ENCODE measurements at regions not wholly inside any gene's neighbourhood (a gene's known extent, or its start where the extent isn't known, plus 50 kb on each side); places are given as distances from the start of the nearest gene placed in this dataset.

GRCh38 chr1:213657013-213657412 is 330.8 kb upstream of the PROX1 start:
- no peaks in the 10 kb centered on the region for H3K27me3 ChIP-seq (replicated peaks; ENCODE audit: insufficient read depth, low read length)
- H3K4me2 ChIP-seq (ENCODE audit: low read depth, low read length): no peak overlapping the region

GRCh38 chr1:213657879-213658278 is 329.9 kb upstream of the PROX1 start:
- Histone ChIP-seq H3K9ac (ENCODE audit: low read length) (no peak overlapping the region), H3K9me3 (replicated peaks; ENCODE audit: insufficient read depth, low read length) (no peaks in the 10 kb centered on the region), H3K79me2 (ENCODE audit: low read length) (no peaks in the 10 kb centered on the region), H3K27ac (ENCODE audit: low read length) (no peak overlapping the region), H3K36me3 (replicated peaks; ENCODE audit: insufficient read depth, low read length) (no peaks in the 10 kb centered on the region), H3K4me1 (ENCODE audit: low read length) (no peaks in the 10 kb centered on the region), H3F3A (ENCODE audit: insufficient read depth, low read length) (no peaks in the 10 kb centered on the region), H3K4me2 (ENCODE audit: low read depth, low read length) (no peak overlapping the region), H3K4me3 (ENCODE audit: low read length) (no peak overlapping the region), H3K9me2 (replicated peaks; ENCODE audit: insufficient read depth, low read length) (no peaks in the 10 kb centered on the region), H4K20me1 (ENCODE audit: insufficient read depth, low read length) (no peaks in the 10 kb centered on the region), H3K27me3 (replicated peaks; ENCODE audit: insufficient read depth, low read length) (no peaks in the 10 kb centered on the region), H2AFZ (ENCODE audit: low read length) (no peak overlapping the region)
- no peak for DNase-seq
- TF ChIP-seq EZH2phosphoT487 (IDR thresholded peaks at IDR 0.05; ENCODE audit: low read length): no peak
- TF ChIP-seq CTCF (IDR thresholded peaks at IDR 0.05; ENCODE audit: low read length): no peak
- no peak for TF ChIP-seq EZH2 (optimal IDR thresholded peaks at IDR 0.05; ENCODE audit: low read depth, low read length)

More at GRCh38 chr1:213657013-213657412, 330.8 kb upstream of the PROX1 start:
- H3K9me3 ChIP-seq (replicated peaks; ENCODE audit: insufficient read depth, low read length): no peaks in the 10 kb centered on the region
- no peaks in the 10 kb centered on the region for H3K4me1 ChIP-seq (ENCODE audit: low read length)
- no peaks in the 10 kb centered on the region for H3K9me2 ChIP-seq (replicated peaks; ENCODE audit: insufficient read depth, low read length)
- H3K36me3 ChIP-seq (replicated peaks; ENCODE audit: insufficient read depth, low read length): no peaks in the 10 kb centered on the region
- no peak for DNase-seq
- H3K79me2 ChIP-seq (ENCODE audit: low read length): no peaks in the 10 kb centered on the region
- no peak overlapping the region for H3K27ac ChIP-seq (ENCODE audit: low read length)
- H3K9ac ChIP-seq (ENCODE audit: low read length): no peak overlapping the region
- H4K20me1 ChIP-seq (ENCODE audit: insufficient read depth, low read length): no peaks in the 10 kb centered on the region
- TF ChIP-seq EZH2 (optimal IDR thresholded peaks at IDR 0.05; ENCODE audit: low read depth, low read length) (no peak), CTCF (IDR thresholded peaks at IDR 0.05; ENCODE audit: low read length) (no peak), EZH2phosphoT487 (IDR thresholded peaks at IDR 0.05; ENCODE audit: low read length) (no peak)
- no peaks in the 10 kb centered on the region for H3F3A ChIP-seq (ENCODE audit: insufficient read depth, low read length)
- H3K4me3 ChIP-seq (ENCODE audit: low read length): no peak overlapping the region
- no peak overlapping the region for H2AFZ ChIP-seq (ENCODE audit: low read length)

GRCh38 chr1:213658457-213658856 is 329.3 kb upstream of the PROX1 start:
- Histone ChIP-seq H3K27ac (ENCODE audit: low read length) (no peak overlapping the region), H3K4me2 (ENCODE audit: low read depth, low read length) (no peak overlapping the region), H3F3A (ENCODE audit: insufficient read depth, low read length) (no peaks in the 10 kb centered on the region), H3K79me2 (ENCODE audit: low read length) (no peaks in the 10 kb centered on the region), H2AFZ (ENCODE audit: low read length) (no peak overlapping the region), H4K20me1 (ENCODE audit: insufficient read depth, low read length) (no peaks in the 10 kb centered on the region), H3K9me2 (replicated peaks; ENCODE audit: insufficient read depth, low read length) (no peaks in the 10 kb centered on the region), H3K4me1 (ENCODE audit: low read length) (no peaks in the 10 kb centered on the region), H3K9me3 (replicated peaks; ENCODE audit: insufficient read depth, low read length) (no peaks in the 10 kb centered on the region), H3K36me3 (replicated peaks; ENCODE audit: insufficient read depth, low read length) (no peaks in the 10 kb centered on the region), H3K9ac (ENCODE audit: low read length) (no peak overlapping the region), H3K4me3 (ENCODE audit: low read length) (no peak overlapping the region), H3K27me3 (replicated peaks; ENCODE audit: insufficient read depth, low read length) (no peaks in the 10 kb centered on the region)
- no peak for TF ChIP-seq CTCF (IDR thresholded peaks at IDR 0.05; ENCODE audit: low read length)
- no peak for TF ChIP-seq EZH2phosphoT487 (IDR thresholded peaks at IDR 0.05; ENCODE audit: low read length)
- TF ChIP-seq EZH2 (optimal IDR thresholded peaks at IDR 0.05; ENCODE audit: low read depth, low read length): no peak
- DNase-seq: no peak

All from MM.1S (cell line).